ENCODE measurements at regions not wholly inside any gene's neighbourhood (a gene's known extent, or its start where the extent isn't known, plus 50 kb on each side); places are given as distances from the start of the nearest gene placed in this dataset.

GRCh38 chr2:149814049-149814448 is 226.5 kb upstream of the MMADHC start:
- TF ChIP-seq CTCF (IDR thresholded peaks at IDR 0.05; ENCODE audit: low read length) (no peak), EZH2 (IDR thresholded peaks at IDR 0.05; ENCODE audit: borderline replicate concordance, low read length) (no peak)
